GM12891 (cell line): ENCODE measurements at regions not wholly inside any gene's neighbourhood (a gene's known extent, or its start where the extent isn't known, plus 50 kb on each side); places are given as distances from the start of the nearest gene placed in this dataset.

Experiments used
- POLR2A ChIP-seq: IDR thresholded peaks from 2 replicates; pipeline ENCODE4 v1.6.1; 2011; ENCODE audit warnings: low read depth, low read length, control low read depth
- POLR2AphosphoS5 ChIP-seq: IDR thresholded peaks from 2 replicates; pipeline ENCODE4 v1.6.1; 2011; ENCODE audit warnings: low read depth, low read length, control low read depth

GRCh38 chr17:13199425-13199824 lies 181.6 kb upstream of the ELAC2 start:
- no peak for TF ChIP-seq POLR2AphosphoS5
- TF ChIP-seq POLR2A = no peak
